ENCODE measurements at regions not wholly inside any gene's neighbourhood (a gene's known extent, or its start where the extent isn't known, plus 50 kb on each side); places are given as distances from the start of the nearest gene placed in this dataset.
"Not testable (repeated sequence)": the region's sequence is repeated elsewhere in the genome, so short reads cannot be mapped to it uniquely, and the experiment has no call there.

GRCh38 chr4:89491761-89492160 lies 184.2 kb upstream of the GPRIN3 start:
- peak; percentile 2 for DNase-seq

- DNase-seq, result not testable (repeated sequence)
These were observed 182.4 kb upstream of the GPRIN3 start for GRCh38 chr4:89489921-89490431.

- DNase-seq, result no peak
These were observed 181.8 kb upstream of the GPRIN3 start for GRCh38 chr4:89489338-89489771.

- no peak for DNase-seq
These were observed 181.1 kb upstream of the GPRIN3 start for GRCh38 chr4:89488736-89489135.

GRCh38 chr4:89486673-89487072 lies 179.1 kb upstream of the GPRIN3 start:
- DNase-seq, result no peak

GRCh38 chr4:89486042-89486441 lies 178.4 kb upstream of the GPRIN3 start:
- no peak for DNase-seq

GRCh38 chr4:89483833-89484232 lies 176.2 kb upstream of the GPRIN3 start:
- DNase-seq, result no peak

- no peak for DNase-seq
These were observed 175.5 kb upstream of the GPRIN3 start for GRCh38 chr4:89482926-89483595.

GRCh38 chr4:89482251-89482650 lies 174.7 kb upstream of the GPRIN3 start:
- DNase-seq, result no peak

GRCh38 chr4:89469930-89470375 lies 162.4 kb upstream of the GPRIN3 start:
- no peak for DNase-seq

GRCh38 chr4:89469516-89469915 lies 161.9 kb upstream of the GPRIN3 start:
- DNase-seq, result no peak

- DNase-seq, result no peak
These were observed 161.0 kb upstream of the GPRIN3 start for GRCh38 chr4:89468602-89469001.

GRCh38 chr4:89463341-89463740 lies 155.7 kb upstream of the GPRIN3 start:
- DNase-seq, result no peak

- DNase-seq, result no peak
These were observed 139.9 kb upstream of the GPRIN3 start for GRCh38 chr4:89447543-89447942.

GRCh38 chr4:89446193-89446592 lies 138.6 kb upstream of the GPRIN3 start:
- DNase-seq, result no peak

- DNase-seq, result no peak
These were observed 131.9 kb upstream of the GPRIN3 start for GRCh38 chr4:89439533-89439932.

GRCh38 chr4:89438102-89438831 lies 130.7 kb upstream of the GPRIN3 start:
- DNase-seq, result no peak

GRCh38 chr4:89434364-89434988 lies 126.9 kb upstream of the GPRIN3 start:
- peak; percentile 40 for DNase-seq

- DNase-seq, result no peak
These were observed 120.2 kb upstream of the GPRIN3 start for GRCh38 chr4:89427782-89428181.

GRCh38 chr4:89425023-89425422 lies 117.4 kb upstream of the GPRIN3 start:
- DNase-seq, result no peak

GRCh38 chr4:89422441-89422990 lies 114.9 kb upstream of the GPRIN3 start:
- no peak for DNase-seq

- DNase-seq, result no peak
These were observed 112.9 kb upstream of the GPRIN3 start for GRCh38 chr4:89420507-89420906.

GRCh38 chr4:89419111-89419695 lies 111.6 kb upstream of the GPRIN3 start:
- DNase-seq, result no peak

Data from DMS79 treated with DMSO at 0.1 percent for 48 hours (cell line).